Adipocyte (in vitro differentiated cells): ENCODE measurements at regions not wholly inside any gene's neighbourhood (a gene's known extent, or its start where the extent isn't known, plus 50 kb on each side); places are given as distances from the start of the nearest gene placed in this dataset.

Source experiments
- DNase-seq: peaks from one replicate; pipeline ENCODE4 v3.0.0-alpha.2; 2015; ENCODE audit warnings: low read depth
- H3K27me3 ChIP-seq: replicated peaks from 2 replicates; pipeline ENCODE4 v1.7.0; 2013; ENCODE audit warnings: mild to moderate bottlenecking, low read length, moderate library complexity; ENCODE audit not compliant: control insufficient read depth, insufficient read depth
- H3K36me3 ChIP-seq: 2 replicates; pipeline ENCODE4 v1.7.0; 2013; ENCODE audit warnings: low read length, mild to moderate bottlenecking, moderate library complexity; ENCODE audit not compliant: control insufficient read depth, insufficient read depth, severe bottlenecking
- H3K4me1 ChIP-seq: 2 replicates; pipeline ENCODE4 v1.7.0; 2013; ENCODE audit warnings: mild to moderate bottlenecking, low read length, moderate library complexity; ENCODE audit not compliant: control insufficient read depth, insufficient read depth
- H3K4me3 ChIP-seq: 2 replicates; pipeline ENCODE4 v1.7.0; 2013; ENCODE audit warnings: mild to moderate bottlenecking, low read length, moderate library complexity
- H3K9ac ChIP-seq: 2 replicates; pipeline ENCODE4 v1.7.0; 2013; ENCODE audit warnings: mild to moderate bottlenecking, low read length, moderate library complexity
- H3K9me3 ChIP-seq: 2 replicates; pipeline ENCODE4 v1.7.0; 2013; ENCODE audit warnings: mild to moderate bottlenecking, low read length, moderate library complexity; ENCODE audit not compliant: control insufficient read depth

- no peaks in the 10 kb centered on the region for H3K36me3 ChIP-seq
- no peak overlapping the region for H3K4me3 ChIP-seq
- DNase-seq, result no peak
- H3K4me1 ChIP-seq, result peaks cover 15% of the 10 kb centered on the region
- H3K9ac ChIP-seq, result no peak overlapping the region
- peaks cover 15% of the 10 kb centered on the region for H3K27me3 ChIP-seq
- H3K9me3 ChIP-seq, result no peaks in the 10 kb centered on the region
Measured at GRCh38 chr20:22940350-22940749, 94.8 kb upstream of the SSTR4 start.

- peaks cover 21% of the 10 kb centered on the region for H3K4me1 ChIP-seq
- H3K9me3 ChIP-seq, result no peaks in the 10 kb centered on the region
- no peak overlapping the region for H3K9ac ChIP-seq
- DNase-seq, result no peak
- H3K4me3 ChIP-seq, result no peak overlapping the region
- H3K27me3 ChIP-seq, result peaks cover 15% of the 10 kb centered on the region
- H3K36me3 ChIP-seq, result no peaks in the 10 kb centered on the region
Measured at GRCh38 chr20:22941550-22941949, 93.6 kb upstream of the SSTR4 start.

GRCh38 chr20:22942742-22943141, 92.4 kb upstream of the SSTR4 start:
- peaks cover 15% of the 10 kb centered on the region for H3K27me3 ChIP-seq
- peaks cover 31% of the 10 kb centered on the region for H3K4me1 ChIP-seq
- no peak overlapping the region for H3K9ac ChIP-seq
- no peaks in the 10 kb centered on the region for H3K9me3 ChIP-seq
- H3K36me3 ChIP-seq, result no peaks in the 10 kb centered on the region
- no peak overlapping the region for H3K4me3 ChIP-seq
- no peak for DNase-seq

- Histone ChIP-seq H3K4me1 (peaks cover 38% of the 10 kb centered on the region), H3K36me3 (no peaks in the 10 kb centered on the region), H3K9ac (no peak overlapping the region), H3K9me3 (no peaks in the 10 kb centered on the region), H3K4me3 (no peak overlapping the region), H3K27me3 (peaks cover 9% of the 10 kb centered on the region)
- peak; percentile 17 for DNase-seq
Measured at GRCh38 chr20:22944062-22944461, 91.0 kb upstream of the SSTR4 start.

- Histone ChIP-seq H3K4me1 (peaks cover 38% of the 10 kb centered on the region), H3K9ac (no peak overlapping the region), H3K36me3 (no peaks in the 10 kb centered on the region), H3K4me3 (no peak overlapping the region), H3K27me3 (peaks cover 8% of the 10 kb centered on the region), H3K9me3 (no peaks in the 10 kb centered on the region)
- DNase-seq, result no peak
Measured at GRCh38 chr20:22944936-22945335, 90.2 kb upstream of the SSTR4 start.

- Histone ChIP-seq H3K9me3 (no peaks in the 10 kb centered on the region), H3K9ac (peak overlapping the region; percentile 17), H3K27me3 (no peaks in the 10 kb centered on the region), H3K36me3 (no peaks in the 10 kb centered on the region), H3K4me1 (peaks cover 40% of the 10 kb centered on the region), H3K4me3 (no peak overlapping the region)
- peak; percentile 65 for DNase-seq
Measured at GRCh38 chr20:22946596-22946995, 88.5 kb upstream of the SSTR4 start.

- Histone ChIP-seq H3K4me3 (no peak overlapping the region), H3K36me3 (no peaks in the 10 kb centered on the region), H3K9me3 (no peaks in the 10 kb centered on the region), H3K4me1 (peaks cover 32% of the 10 kb centered on the region), H3K9ac (no peak overlapping the region), H3K27me3 (peaks cover 4% of the 10 kb centered on the region)
- no peak for DNase-seq
Measured at GRCh38 chr20:22949331-22950109, 85.6 kb upstream of the SSTR4 start.

GRCh38 chr20:22951966-22952365, 83.1 kb upstream of the SSTR4 start:
- no peak overlapping the region for H3K4me3 ChIP-seq
- H3K9ac ChIP-seq, result no peak overlapping the region
- peaks cover 22% of the 10 kb centered on the region for H3K4me1 ChIP-seq
- DNase-seq, result peak; percentile 42
- H3K36me3 ChIP-seq, result no peaks in the 10 kb centered on the region
- no peaks in the 10 kb centered on the region for H3K9me3 ChIP-seq
- H3K27me3 ChIP-seq, result peaks cover 9% of the 10 kb centered on the region

GRCh38 chr20:22954661-22955060, 80.5 kb upstream of the SSTR4 start:
- Histone ChIP-seq H3K36me3 (no peaks in the 10 kb centered on the region), H3K4me1 (peaks cover 5% of the 10 kb centered on the region), H3K9ac (no peak overlapping the region), H3K4me3 (no peak overlapping the region), H3K27me3 (peaks cover 19% of the 10 kb centered on the region), H3K9me3 (no peaks in the 10 kb centered on the region)
- DNase-seq, result no peak

GRCh38 chr20:22958390-22958789, 76.7 kb upstream of the SSTR4 start:
- peaks cover 22% of the 10 kb centered on the region for H3K27me3 ChIP-seq
- no peak for DNase-seq
- H3K4me3 ChIP-seq, result no peak overlapping the region
- H3K4me1 ChIP-seq, result no peaks in the 10 kb centered on the region
- no peaks in the 10 kb centered on the region for H3K36me3 ChIP-seq
- no peak overlapping the region for H3K9ac ChIP-seq
- peaks cover 8% of the 10 kb centered on the region for H3K9me3 ChIP-seq

- H3K4me3 ChIP-seq, result no peak overlapping the region
- H3K9ac ChIP-seq, result no peak overlapping the region
- peaks cover 30% of the 10 kb centered on the region for H3K27me3 ChIP-seq
- H3K36me3 ChIP-seq, result no peaks in the 10 kb centered on the region
- peak; percentile 14 for DNase-seq
- H3K9me3 ChIP-seq, result peaks cover 8% of the 10 kb centered on the region
- H3K4me1 ChIP-seq, result no peaks in the 10 kb centered on the region
Measured at GRCh38 chr20:22962567-22963439, 72.3 kb upstream of the SSTR4 start.
